PFSK-1 (cell line): ENCODE measurements at regions not wholly inside any gene's neighbourhood (a gene's known extent, or its start where the extent isn't known, plus 50 kb on each side); places are given as distances from the start of the nearest gene placed in this dataset.

Experiments used
- FOXP2 ChIP-seq: optimal IDR thresholded peaks from 2 replicates; pipeline ENCODE3; 2011; ENCODE audit warnings: borderline replicate concordance, control low read depth, inconsistent platforms; ENCODE audit not compliant: insufficient read depth; ENCODE audit errors: extremely low read length, extremely low read depth
- POLR2AphosphoS5 ChIP-seq: IDR thresholded peaks from 2 replicates; pipeline ENCODE4 v1.6.1; 2012; ENCODE audit warnings: low read depth, mild to moderate bottlenecking, control low read depth, low read length, moderate library complexity
- REST ChIP-seq, 2 experiments: IDR thresholded peaks; 2 replicates each; pipeline versions ENCODE4 v1.6.1 to v1.8.0; 2011 to 2012; ENCODE audit warnings: low read depth in 2 of 2, low read length in 2 of 2, control low read depth in 1 of 2, inconsistent platforms in 1 of 2, mild to moderate bottlenecking in 1 of 2, moderate library complexity in 1 of 2; ENCODE audit not compliant: insufficient read depth in 1 of 2
- SIN3A ChIP-seq: IDR thresholded peaks from 2 replicates; pipeline ENCODE4 v1.6.1; 2012; ENCODE audit warnings: mild to moderate bottlenecking, low read length, moderate library complexity, borderline replicate concordance; ENCODE audit not compliant: insufficient read depth
- TAF1 ChIP-seq: IDR thresholded peaks from 2 replicates; pipeline ENCODE4 v1.6.1; 2012; ENCODE audit warnings: low read length, control low read depth, borderline replicate concordance; ENCODE audit not compliant: insufficient read depth

GRCh38 chr3:5613599-5613998, 426.1 kb downstream of the EDEM1 start:
- TF ChIP-seq FOXP2 (no peak), TAF1 (no peak), SIN3A (no peak), POLR2AphosphoS5 (no peak), REST (IDR thresholded peaks at IDR 0.05; ENCODE audit: insufficient read depth in 1 of 2, low read depth in 2 of 2, low read length in 2 of 2) (no peak)

GRCh38 chr3:5616873-5617272, 429.4 kb downstream of the EDEM1 start:
- TF ChIP-seq FOXP2 (no peak), POLR2AphosphoS5 (no peak), TAF1 (no peak), REST (IDR thresholded peaks at IDR 0.05; ENCODE audit: insufficient read depth in 1 of 2, low read depth in 2 of 2, low read length in 2 of 2) (no peak), SIN3A (no peak)

GRCh38 chr3:5618170-5618569, 430.7 kb downstream of the EDEM1 start:
- TF ChIP-seq TAF1, result no peak
- no peak for TF ChIP-seq POLR2AphosphoS5
- TF ChIP-seq REST (IDR thresholded peaks at IDR 0.05; ENCODE audit: insufficient read depth in 1 of 2, low read depth in 2 of 2, low read length in 2 of 2), result no peak
- no peak for TF ChIP-seq SIN3A
- TF ChIP-seq FOXP2, result no peak

GRCh38 chr3:5630406-5630805, 442.9 kb downstream of the EDEM1 start:
- TF ChIP-seq FOXP2 (no peak), TAF1 (no peak), REST (IDR thresholded peaks at IDR 0.05; ENCODE audit: insufficient read depth in 1 of 2, low read depth in 2 of 2, low read length in 2 of 2) (no peak), SIN3A (no peak), POLR2AphosphoS5 (no peak)

DNA sequence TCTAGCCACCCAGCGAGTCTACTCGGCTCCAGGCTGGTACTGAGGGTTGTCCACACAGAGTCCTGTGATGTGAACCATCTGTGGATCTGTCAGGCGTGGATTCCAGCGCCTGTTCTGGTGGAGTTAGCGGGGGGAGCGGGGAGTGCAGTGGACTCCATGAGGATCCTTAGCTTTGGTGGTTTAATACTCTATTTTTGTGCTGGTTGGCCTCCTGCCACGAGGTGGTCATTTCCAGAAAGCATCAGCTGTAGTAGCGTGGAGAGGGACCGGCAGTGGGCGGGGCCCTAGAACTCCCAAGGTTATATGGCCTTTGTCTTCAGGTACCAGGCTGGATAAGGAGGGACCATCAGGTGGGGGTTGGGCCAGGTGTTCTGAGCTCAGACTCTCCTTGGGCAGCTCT, 446.5 kb downstream of the EDEM1 start:
- TF ChIP-seq REST (IDR thresholded peaks at IDR 0.05; ENCODE audit: insufficient read depth in 1 of 2, low read depth in 2 of 2, low read length in 2 of 2), result no peak
- TF ChIP-seq SIN3A, result no peak
- TF ChIP-seq POLR2AphosphoS5, result no peak
- TF ChIP-seq TAF1, result no peak
- no peak for TF ChIP-seq FOXP2
